GM23338 (cell line): ENCODE measurements at regions not wholly inside any gene's neighbourhood (a gene's known extent, or its start where the extent isn't known, plus 50 kb on each side); places are given as distances from the start of the nearest gene placed in this dataset.

ENCODE experiments used
- ATAC-seq: fragments of 200-7000 bp; cut with Tn5 transposase; 3 replicates; pipeline ENCODE4 v1.9.1; 2020
- DNase-seq: peaks from one replicate; pipeline ENCODE4 v3.0.0-alpha.2; 2015; ENCODE audit warnings: low spot score
- H2AFZ ChIP-seq: fragments of 200-600 bp; sonication (generic); 2 replicates; pipeline ENCODE4 v1.8.0; 2016; ENCODE audit warnings: antibody characterized with exemption, mild to moderate bottlenecking, moderate library complexity
- H3F3A ChIP-seq: fragments of 200-600 bp; sonication (generic); replicated peaks from 2 replicates; pipeline ENCODE4 v1.8.0; 2017; ENCODE audit warnings: antibody characterized with exemption, mixed run types, low read depth
- H3K27ac ChIP-seq: fragments of 200-600 bp; sonication (generic); 2 replicates; pipeline ENCODE4 v1.6.1; 2016; ENCODE audit warnings: low read depth
- H3K27me3 ChIP-seq: fragments of 200-600 bp; sonication (generic); 2 replicates; pipeline ENCODE4 v1.8.0; 2016; ENCODE audit warnings: mild to moderate bottlenecking, mixed run types, moderate library complexity; ENCODE audit not compliant: insufficient read depth
- H3K36me3 ChIP-seq: fragments of 200-600 bp; sonication (generic); 2 replicates; pipeline ENCODE4 v1.8.0; 2016; ENCODE audit warnings: mild to moderate bottlenecking; ENCODE audit not compliant: insufficient read depth
- H3K4me1 ChIP-seq: fragments of 200-600 bp; sonication (generic); 2 replicates; pipeline ENCODE4 v1.8.0; 2016; ENCODE audit warnings: mild to moderate bottlenecking, moderate library complexity; ENCODE audit not compliant: insufficient read depth
- H3K4me2 ChIP-seq: fragments of 200-600 bp; sonication (generic); 2 replicates; pipeline ENCODE4 v1.7.1; 2017; ENCODE audit warnings: mixed run types
- H3K4me3 ChIP-seq: fragments of 200-600 bp; sonication (generic); 2 replicates; pipeline ENCODE4 v1.6.1; 2016; ENCODE audit warnings: mixed run types
- H3K79me2 ChIP-seq: fragments of 200-600 bp; sonication (generic); replicated peaks from 2 replicates; pipeline ENCODE4 v1.8.0; 2017; ENCODE audit warnings: mild to moderate bottlenecking; ENCODE audit not compliant: insufficient read depth
- H3K9me2 ChIP-seq: fragments of 200-600 bp; sonication (generic); 2 replicates; pipeline ENCODE4 v1.8.0; 2017; ENCODE audit not compliant: insufficient read depth
- H4K20me1 ChIP-seq: fragments of 200-600 bp; sonication (generic); replicated peaks from 2 replicates; pipeline ENCODE4 v1.8.0; 2017; ENCODE audit warnings: mild to moderate bottlenecking; ENCODE audit not compliant: insufficient read depth
- H3K27ac Mint-ChIP-seq: 2 replicates; pipeline ENCODE4 v1.8.0; 2020; ENCODE audit warnings: inconsistent platforms, mild to moderate bottlenecking, moderate library complexity, mixed read lengths
- H3K27me3 Mint-ChIP-seq: 3 replicates; pipeline ENCODE4 v1.8.0; 2022; ENCODE audit warnings: low read depth, mild to moderate bottlenecking, moderate library complexity, mixed read lengths, inconsistent platforms; ENCODE audit not compliant: insufficient read depth, poor library complexity
- H3K36me3 Mint-ChIP-seq: 3 replicates; pipeline ENCODE4 v1.8.0; 2021; ENCODE audit warnings: low read depth, mild to moderate bottlenecking, inconsistent platforms, moderate library complexity, mixed read lengths
- H3K4me1 Mint-ChIP-seq: 3 replicates; pipeline ENCODE4 v1.8.0; 2020; ENCODE audit warnings: mild to moderate bottlenecking, inconsistent platforms, mixed read lengths
- H3K4me3 Mint-ChIP-seq: 3 replicates; pipeline ENCODE4 v1.8.0; 2021; ENCODE audit warnings: moderate library complexity, mild to moderate bottlenecking, inconsistent platforms, mixed read lengths
- H3K9me3 Mint-ChIP-seq: 3 replicates; pipeline ENCODE4 v1.8.0; 2020; ENCODE audit warnings: moderate library complexity, mild to moderate bottlenecking, inconsistent platforms, mixed read lengths
- CREB1 ChIP-seq: fragments of 250-450 bp; sonication (Bioruptor Pico); IDR thresholded peaks from 2 replicates; pipeline ENCODE4 v1.5.0; 2020; ENCODE audit warnings: low read depth, mild to moderate bottlenecking, moderate library complexity
- CTCF ChIP-seq, 2 experiments: fragments of 200-600 bp in 1 of 2; sonication (generic) in 1 of 2; conservative IDR thresholded peaks; 2 replicates each; pipeline versions ENCODE4 v1.5.1 to v1.6.1; 2016 to 2017; ENCODE audit warnings: antibody characterized with exemption in 2 of 2, low read depth in 2 of 2, mild to moderate bottlenecking in 2 of 2, moderate library complexity in 1 of 2
- ETS1 ChIP-seq: IDR thresholded peaks from 2 replicates; pipeline ENCODE4 v1.6.1; 2016; ENCODE audit warnings: antibody characterized with exemption
- EZH2 ChIP-seq: fragments of 200-600 bp; sonication (generic); IDR thresholded peaks from one replicate; pipeline ENCODE4 v1.8.0; 2017; ENCODE audit warnings: antibody characterized with exemption, mild to moderate bottlenecking, low read depth; ENCODE audit not compliant: unreplicated experiment
- EZH2phosphoT487 ChIP-seq: fragments of 200-600 bp; sonication (generic); IDR thresholded peaks from one replicate; pipeline ENCODE4 v1.8.1; 2018; ENCODE audit warnings: antibody characterized with exemption; ENCODE audit not compliant: unreplicated experiment
- NANOG ChIP-seq: IDR thresholded peaks from 2 replicates; pipeline ENCODE4 v1.6.1; 2016; ENCODE audit warnings: antibody characterized with exemption, borderline replicate concordance
- POLR2AphosphoS5 ChIP-seq: IDR thresholded peaks from 2 replicates; pipeline ENCODE4 v1.6.1; 2016; ENCODE audit warnings: antibody characterized with exemption, low read depth
- REST ChIP-seq: IDR thresholded peaks from one replicate; pipeline ENCODE4 v1.6.1; 2018; ENCODE audit warnings: antibody characterized with exemption; ENCODE audit not compliant: unreplicated experiment
- STAT1 ChIP-seq: IDR thresholded peaks from one replicate; pipeline ENCODE4 v1.6.1; 2016; ENCODE audit warnings: antibody characterized with exemption; ENCODE audit not compliant: unreplicated experiment
- ZNF462 ChIP-seq: fragments of 250-450 bp; sonication (Bioruptor Pico); IDR thresholded peaks from 2 replicates; pipeline ENCODE4 v1.5.0; 2020; ENCODE audit warnings: mild to moderate bottlenecking, moderate library complexity

GRCh38 chr13:39159846-39160370 is 121.7 kb downstream of the NHLRC3 start:
- no peak overlapping the region for H3K4me2 ChIP-seq
- no peak overlapping the region for H2AFZ ChIP-seq
- no peaks in the 10 kb centered on the region for H3K9me2 ChIP-seq
- no peaks in the 10 kb centered on the region for H3K36me3 Mint-ChIP-seq
- no peak overlapping the region for H3K27ac ChIP-seq
- H3K9me3 Mint-ChIP-seq = no peaks in the 10 kb centered on the region
- ATAC-seq = no peak
- no peaks in the 10 kb centered on the region for H3K27me3 Mint-ChIP-seq
- no peaks in the 10 kb centered on the region for H3K79me2 ChIP-seq
- H3K4me1 ChIP-seq = no peaks in the 10 kb centered on the region
- H3K4me3 Mint-ChIP-seq = no peak overlapping the region
- no peaks in the 10 kb centered on the region for H3K36me3 ChIP-seq
- TF ChIP-seq POLR2AphosphoS5 (no peak), CREB1 (no peak), REST (no peak), EZH2 (no peak), ZNF462 (CRISPR knock-in tag) (no peak), ETS1 (no peak), NANOG (no peak), STAT1 (no peak), EZH2phosphoT487 (no peak), CTCF (conservative IDR thresholded peaks at IDR 0.05; ENCODE audit: low read depth in 2 of 2) (no peak)
- DNase-seq = no peak
- H4K20me1 ChIP-seq = no peaks in the 10 kb centered on the region
- no peak overlapping the region for H3K27ac Mint-ChIP-seq
- no peaks in the 10 kb centered on the region for H3K4me1 Mint-ChIP-seq
- H3F3A ChIP-seq = no peaks in the 10 kb centered on the region
- no peaks in the 10 kb centered on the region for H3K27me3 ChIP-seq
- no peak overlapping the region for H3K4me3 ChIP-seq
